Mesenchymal stem cell (in vitro differentiated cells and primary cell): ENCODE measurements at regions not wholly inside any gene's neighbourhood (a gene's known extent, or its start where the extent isn't known, plus 50 kb on each side); places are given as distances from the start of the nearest gene placed in this dataset.

Experiments used
- DNase-seq: peaks from one replicate; pipeline ENCODE4 v3.0.0-alpha.2; 2013
- H2AFZ ChIP-seq: one replicate; pipeline ENCODE4 v1.6.1; 2013; ENCODE audit warnings: low read depth, mild to moderate bottlenecking, control low read depth, inconsistent platforms, low read length, moderate library complexity
- H2AK5ac ChIP-seq: 2 replicates; pipeline ENCODE4 v1.6.1; 2013; ENCODE audit warnings: low read length, moderate library complexity, mild to moderate bottlenecking, inconsistent platforms; ENCODE audit not compliant: severe bottlenecking
- H2BK120ac ChIP-seq: one replicate; pipeline ENCODE4 v1.6.1; 2013; ENCODE audit warnings: low read depth, mild to moderate bottlenecking, inconsistent platforms, low read length, moderate library complexity
- H2BK12ac ChIP-seq, 2 experiments: one replicate each; pipeline ENCODE4 v1.6.1; 2013; ENCODE audit warnings: inconsistent platforms in 2 of 2, low read length in 2 of 2, mild to moderate bottlenecking in 2 of 2, moderate library complexity in 2 of 2, control low read depth in 1 of 2
- H2BK15ac ChIP-seq: one replicate; pipeline ENCODE4 v1.6.1; 2013; ENCODE audit warnings: mild to moderate bottlenecking, low read depth, inconsistent platforms; ENCODE audit not compliant: poor library complexity, severe bottlenecking
- H2BK5ac ChIP-seq: 2 replicates; pipeline ENCODE4 v1.6.1; 2013; ENCODE audit warnings: low read depth, mild to moderate bottlenecking, low read length, control low read depth, inconsistent platforms; ENCODE audit not compliant: poor library complexity, severe bottlenecking
- H3K14ac ChIP-seq, 2 experiments: one replicate each; pipeline ENCODE4 v1.6.1; 2013; ENCODE audit warnings: inconsistent platforms in 2 of 2, low read length in 2 of 2, control low read depth in 1 of 2, mild to moderate bottlenecking in 1 of 2, moderate library complexity in 1 of 2
- H3K18ac ChIP-seq, 2 experiments: one replicate each; pipeline ENCODE4 v1.6.1; 2013; ENCODE audit warnings: inconsistent platforms in 2 of 2, low read length in 2 of 2, control low read depth in 1 of 2, low read depth in 1 of 2, mild to moderate bottlenecking in 1 of 2
- H3K23ac ChIP-seq, 2 experiments: one replicate each; pipeline ENCODE4 v1.6.1; 2013; ENCODE audit warnings: inconsistent platforms in 2 of 2, low read length in 2 of 2, mild to moderate bottlenecking in 2 of 2, moderate library complexity in 2 of 2, control low read depth in 1 of 2
- H3K27ac ChIP-seq: 2 replicates; pipeline ENCODE4 v1.5.1; 2013; ENCODE audit warnings: mild to moderate bottlenecking, moderate library complexity, low read length, control low read depth, inconsistent platforms; ENCODE audit not compliant: poor library complexity, severe bottlenecking
- H3K27me3 ChIP-seq, 2 experiments: 2 replicates each; pipeline versions ENCODE4 v1.6.1 to v1.7.0; 2013; ENCODE audit warnings: low read length in 2 of 2, mild to moderate bottlenecking in 2 of 2, moderate library complexity in 2 of 2, control low read depth in 1 of 2, inconsistent platforms in 1 of 2; ENCODE audit not compliant: control insufficient read depth in 1 of 2, insufficient read depth in 1 of 2
- H3K36me3 ChIP-seq, 2 experiments: 2 replicates each; pipeline versions ENCODE4 v1.6.1 to v1.7.0; 2013; ENCODE audit warnings: low read length in 2 of 2, control low read depth in 1 of 2, inconsistent platforms in 1 of 2, low read depth in 1 of 2, mild to moderate bottlenecking in 1 of 2; ENCODE audit not compliant: insufficient read depth in 2 of 2, control insufficient read depth in 1 of 2
- H3K4ac ChIP-seq, 2 experiments: one replicate each; pipeline ENCODE4 v1.6.1; 2013; ENCODE audit warnings: inconsistent platforms in 2 of 2, low read length in 2 of 2, mild to moderate bottlenecking in 2 of 2, moderate library complexity in 2 of 2, control low read depth in 1 of 2, low read depth in 1 of 2
- H3K4me1 ChIP-seq: 2 replicates; pipeline ENCODE4 v1.6.1; 2013; ENCODE audit warnings: low read depth, low read length, control low read depth; ENCODE audit not compliant: control insufficient read depth, insufficient read depth
- H3K4me2 ChIP-seq: 2 replicates; pipeline ENCODE4 v1.6.1; 2013; ENCODE audit warnings: low read length, mild to moderate bottlenecking, inconsistent platforms; ENCODE audit not compliant: poor library complexity, severe bottlenecking
- H3K4me3 ChIP-seq, 2 experiments: 2 replicates each; pipeline versions ENCODE4 v1.5.1 to v1.7.0; 2013; ENCODE audit warnings: low read length in 2 of 2, mild to moderate bottlenecking in 2 of 2, control low read depth in 1 of 2, low read depth in 1 of 2; ENCODE audit not compliant: insufficient read depth in 1 of 2
- H3K79me1 ChIP-seq: replicated peaks from 2 replicates; pipeline ENCODE4 v1.6.1; 2013; ENCODE audit warnings: mild to moderate bottlenecking, control low read depth, low read length, inconsistent platforms; ENCODE audit not compliant: poor library complexity, severe bottlenecking
- H3K9ac ChIP-seq: 2 replicates; pipeline ENCODE4 v1.7.0; 2013; ENCODE audit warnings: mild to moderate bottlenecking, low read length, moderate library complexity
- H3K9me3 ChIP-seq: 2 replicates; pipeline ENCODE4 v1.7.0; 2013; ENCODE audit warnings: mild to moderate bottlenecking, low read length; ENCODE audit not compliant: control insufficient read depth
- H4K8ac ChIP-seq: one replicate; pipeline ENCODE4 v1.6.1; 2013; ENCODE audit warnings: inconsistent platforms, mild to moderate bottlenecking, low read length, moderate library complexity
- H4K91ac ChIP-seq: one replicate; pipeline ENCODE4 v1.6.1; 2013; ENCODE audit warnings: mild to moderate bottlenecking, low read length, inconsistent platforms
- WGBS: methylation state at CpG from one replicate; pipeline ENCODE4 v1.1.7; 2013; ENCODE audit warnings: mixed read lengths; 5-methylcytosine and 5-hydroxymethylcytosine counted together

DNA sequence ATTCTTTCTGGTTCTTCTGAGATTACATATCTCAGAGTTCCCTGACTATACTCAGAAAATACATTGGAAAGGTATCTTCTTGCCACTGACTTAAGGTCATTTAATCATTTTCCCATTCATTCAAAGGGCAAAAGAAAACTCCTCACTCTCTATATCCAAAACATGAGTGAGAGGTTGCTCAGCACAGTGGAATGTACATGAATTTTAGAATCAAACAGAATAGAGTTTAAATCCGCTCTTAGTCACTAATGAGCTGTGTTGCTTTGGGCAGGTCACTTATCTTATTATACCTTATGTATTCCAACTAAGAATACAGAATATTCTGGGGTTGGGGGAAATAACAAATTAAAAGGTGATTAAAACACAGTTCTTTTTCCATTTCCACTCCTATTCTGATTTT, 452.6 kb upstream of the KLF12 start:
- Histone ChIP-seq H3K4me1 (no peaks in the 10 kb centered on the region), H3K18ac (no peak overlapping the region), H3K36me3 (no peaks in the 10 kb centered on the region), H3K27me3 (no peaks in the 10 kb centered on the region), H3K27ac (no peak overlapping the region), H3K4me3 (no peak overlapping the region), H3K9me3 (no peaks in the 10 kb centered on the region), H2AFZ (no peak overlapping the region), H3K23ac (no peak overlapping the region), H3K79me1 (no peaks in the 10 kb centered on the region), H4K8ac (no peak overlapping the region), H2AK5ac (no peak overlapping the region), H2BK12ac (no peak overlapping the region), H4K91ac (no peak overlapping the region), H2BK5ac (no peak overlapping the region), H2BK120ac (no peak overlapping the region), H3K4me2 (no peak overlapping the region), H3K9ac (no peak overlapping the region), H2BK15ac (no peak overlapping the region), H3K4ac (no peak overlapping the region), H3K14ac (no peak overlapping the region)
- no peak for DNase-seq
- WGBS: no CpG with 5 or more reads among the region's 1 CpG

GRCh38 chr13:74576420-74576819, 442.2 kb upstream of the KLF12 start:
- Histone ChIP-seq H3K27ac (no peak overlapping the region), H2AK5ac (no peak overlapping the region), H3K9ac (peak overlapping the region; percentile 82), H3K4me2 (no peak overlapping the region), H3K9me3 (no peaks in the 10 kb centered on the region), H3K27me3 (no peaks in the 10 kb centered on the region), H3K79me1 (no peaks in the 10 kb centered on the region), H2BK5ac (no peak overlapping the region), H3K4ac (no peak overlapping the region), H2BK120ac (no peak overlapping the region), H3K23ac (no peak overlapping the region), H4K91ac (no peak overlapping the region), H2BK15ac (no peak overlapping the region), H3K14ac (no peak overlapping the region), H2BK12ac (no peak overlapping the region), H3K18ac (no peak overlapping the region), H3K4me1 (peaks cover 3% of the 10 kb centered on the region), H2AFZ (no peak overlapping the region), H3K4me3 (peak overlapping the region in 1 of 2 experiments; percentile 79), H4K8ac (no peak overlapping the region), H3K36me3 (no peaks in the 10 kb centered on the region)
- 78% methylated on average over 5 of the region's 5 CpGs for WGBS
- no peak for DNase-seq

DNA sequence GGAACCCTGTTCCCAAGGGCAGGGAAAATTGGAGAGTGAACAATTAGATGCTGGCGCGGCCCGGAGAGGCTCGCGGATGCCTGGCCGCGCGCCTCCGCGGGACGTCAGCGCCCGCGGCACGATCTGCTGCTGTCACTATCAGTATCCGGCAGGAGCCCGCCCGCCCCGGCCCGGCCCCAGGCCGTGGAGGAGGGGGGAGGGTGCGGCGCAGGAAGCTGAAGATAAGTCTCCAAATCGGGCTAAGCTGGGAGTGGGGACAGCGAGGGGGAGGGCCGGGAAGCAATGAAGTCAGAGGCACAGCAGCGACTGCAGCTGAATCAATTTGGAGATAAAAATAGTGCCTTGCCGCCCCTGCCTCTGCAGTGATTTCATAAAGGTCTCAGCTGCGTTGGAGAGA, 441.5 kb upstream of the KLF12 start:
- H3K4me3 ChIP-seq: peak overlapping the region; percentile 50 to 79
- under 1% methylated on average over 28 of the region's 29 CpGs for WGBS

DNA sequence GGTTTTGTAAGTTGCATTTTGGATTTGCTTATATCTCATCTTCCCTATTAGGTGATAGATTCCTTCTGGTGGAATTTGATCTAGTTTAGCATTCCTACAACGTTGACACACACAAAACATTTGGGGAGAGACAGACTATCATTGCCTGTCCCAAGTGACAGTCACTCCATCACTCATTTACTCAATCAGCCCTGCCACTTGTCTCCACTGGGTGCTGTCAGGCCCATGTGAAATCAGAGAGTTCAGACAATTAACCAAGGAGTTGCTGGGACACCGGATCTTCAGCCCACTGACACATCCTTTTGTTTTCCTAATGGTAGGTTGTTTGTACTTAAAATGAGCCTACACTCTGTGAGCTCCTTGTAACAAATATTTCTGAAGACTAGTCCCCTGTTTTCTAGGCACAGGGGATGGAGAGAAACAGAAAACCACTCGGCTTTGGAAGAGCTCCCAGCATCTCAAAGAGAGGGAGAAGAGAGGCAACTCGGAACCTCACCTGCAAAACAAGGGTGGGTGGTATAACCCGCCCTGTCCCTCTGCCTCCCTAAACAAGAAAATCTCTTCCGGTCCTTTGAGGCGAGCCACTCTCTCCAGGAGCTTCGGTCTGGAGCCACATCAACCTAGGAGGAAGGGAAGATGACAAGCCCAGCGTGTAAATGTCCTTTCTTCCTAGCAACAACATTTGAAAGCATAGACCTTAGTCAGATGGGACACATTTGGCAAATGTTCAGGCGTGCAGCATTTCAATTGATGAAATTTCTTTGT, 440.9 kb upstream of the KLF12 start:
- Histone ChIP-seq H3K23ac (no peak overlapping the region), H2BK5ac (no peak overlapping the region), H2BK120ac (no peak overlapping the region), H3K4me3 (peak overlapping the region in 1 of 2 experiments; percentile 79), H3K14ac (no peak overlapping the region), H2AFZ (peak overlapping the region; percentile 47), H3K9me3 (no peaks in the 10 kb centered on the region), H3K27ac (no peak overlapping the region), H3K27me3 (no peaks in the 10 kb centered on the region), H4K8ac (peak overlapping the region; percentile 36), H2BK12ac (no peak overlapping the region), H3K4ac (no peak overlapping the region), H3K79me1 (no peaks in the 10 kb centered on the region), H3K36me3 (no peaks in the 10 kb centered on the region), H3K4me1 (peaks cover 3% of the 10 kb centered on the region), H3K18ac (no peak overlapping the region), H2AK5ac (no peak overlapping the region), H4K91ac (no peak overlapping the region), H3K4me2 (peak overlapping the region; percentile 89), H2BK15ac (no peak overlapping the region), H3K9ac (peak overlapping the region; percentile 82)
- 17% methylated on average over 9 of the region's 10 CpGs for WGBS
- DNase-seq: no peak

More for the DNA sequence above, 441.5 kb upstream of the KLF12 start:
- DNase-seq: peak; percentile 45
- Histone ChIP-seq H3K27ac (no peak overlapping the region), H2BK120ac (no peak overlapping the region), H3K14ac (no peak overlapping the region), H3K4me2 (peak overlapping the region; percentile 89), H3K79me1 (no peaks in the 10 kb centered on the region), H4K91ac (peak overlapping the region; percentile 62), H3K9me3 (no peaks in the 10 kb centered on the region), H3K18ac (peak overlapping the region; percentile 58 to 83), H3K4me1 (peaks cover 3% of the 10 kb centered on the region), H2BK5ac (no peak overlapping the region), H2BK15ac (no peak overlapping the region), H2BK12ac (no peak overlapping the region), H3K9ac (peak overlapping the region; percentile 82), H3K23ac (peak overlapping the region in 1 of 2 experiments; percentile 86), H4K8ac (peak overlapping the region; percentile 35), H3K36me3 (no peaks in the 10 kb centered on the region), H2AK5ac (no peak overlapping the region), H3K4ac (peak overlapping the region in 1 of 2 experiments; percentile 66), H2AFZ (peak overlapping the region; percentile 88), H3K27me3 (no peaks in the 10 kb centered on the region)
